Panc1 (cell line): ENCODE measurements at regions not wholly inside any gene's neighbourhood (a gene's known extent, or its start where the extent isn't known, plus 50 kb on each side); places are given as distances from the start of the nearest gene placed in this dataset.

Experiments
- ATAC-seq: fragments of 200-7000 bp; cut with Tn5 transposase; 2 replicates; pipeline ENCODE4 v1.9.1; 2020; ENCODE audit warnings: mild to moderate bottlenecking, moderate library complexity
- BruUV-seq: library from RNA; stranded (reverse); fragments of 400-500 nt; replicated peaks from 2 replicates; lab custom pipeline; 2021; lab: Mats Ljungman, UMichigan
- CTCF ChIA-PET: fragments of 300-600 bp; sonication (Branson Sonifier 250); formaldehyde crosslinking; loops from one replicate; lab custom pipeline; 2022; ENCODE audit warnings: antibody characterized with exemption; lab: Charles Lee
- POLR2A ChIA-PET: fragments of 300-600 bp; sonication (Branson Sonifier 250); formaldehyde crosslinking; loops from one replicate; lab custom pipeline; 2022; ENCODE audit warnings: antibody characterized with exemption; lab: Charles Lee
- DNase-seq: peaks from one replicate; pipeline ENCODE4 v3.0.0-alpha.2; 2010; ENCODE audit warnings: low read depth, low spot score
- H3K27ac ChIP-seq: 2 replicates; pipeline ENCODE4 v1.5.1; 2011; ENCODE audit warnings: mild to moderate bottlenecking, low read length, inconsistent platforms
- H3K27me3 ChIP-seq: fragments of 200-500 bp; sonication (Bioruptor generic); 2 replicates; pipeline ENCODE4 v1.6.0; 2014; ENCODE audit warnings: low read length, inconsistent platforms; ENCODE audit not compliant: control insufficient read depth, insufficient read depth
- H3K36me3 ChIP-seq: fragments of 200-500 bp; sonication (Bioruptor generic); 2 replicates; pipeline ENCODE4 v1.5.1; 2014; ENCODE audit warnings: inconsistent platforms, mild to moderate bottlenecking, low read length, moderate library complexity; ENCODE audit not compliant: control insufficient read depth, insufficient read depth
- H3K4me1 ChIP-seq: 2 replicates; pipeline ENCODE4 v1.5.1; 2011; ENCODE audit warnings: inconsistent platforms, mild to moderate bottlenecking, low read length, moderate library complexity; ENCODE audit not compliant: control insufficient read depth, insufficient read depth
- H3K4me3 ChIP-seq, 2 experiments: 2 replicates each; pipeline ENCODE4 v1.5.1; 2011 to 2012; ENCODE audit warnings: low read depth in 2 of 2, low read length in 2 of 2, mild to moderate bottlenecking in 2 of 2, inconsistent platforms in 1 of 2, moderate library complexity in 1 of 2
- H3K9me3 ChIP-seq: fragments of 200-500 bp; sonication (Bioruptor generic); 2 replicates; pipeline ENCODE4 v1.5.1; 2014; ENCODE audit warnings: low read depth, mild to moderate bottlenecking, inconsistent platforms, low read length, moderate library complexity; ENCODE audit not compliant: control insufficient read depth, insufficient read depth
- CTCF ChIP-seq: fragments of 450-650 bp; IDR thresholded peaks from 2 replicates; pipeline ENCODE4 v1.5.1; 2017; ENCODE audit warnings: mild to moderate bottlenecking
- POLR2AphosphoS5 ChIP-seq: IDR thresholded peaks from 2 replicates; pipeline ENCODE4 v1.6.1; 2012; ENCODE audit warnings: mild to moderate bottlenecking, low read depth, low read length, moderate library complexity
- REST ChIP-seq, 2 experiments: IDR thresholded peaks; 2 replicates each; pipeline ENCODE4 v1.6.1; 2011 to 2012; ENCODE audit warnings: low read depth in 2 of 2, control low read depth in 1 of 2, low read length in 1 of 2, mild to moderate bottlenecking in 1 of 2, moderate library complexity in 1 of 2; ENCODE audit not compliant: insufficient read depth in 1 of 2
- SIN3A ChIP-seq: IDR thresholded peaks from 2 replicates; pipeline ENCODE4 v1.6.1; 2012; ENCODE audit warnings: low read depth, mild to moderate bottlenecking, low read length, moderate library complexity, borderline replicate concordance; ENCODE audit not compliant: insufficient read depth
- TCF7L2 ChIP-seq: IDR thresholded peaks from 2 replicates; pipeline ENCODE4 v1.6.1; 2011; ENCODE audit warnings: mild to moderate bottlenecking, low read depth, low read length, inconsistent platforms
- in situ Hi-C: cut with HindIII; loops from 2 replicates; pipeline ENCODE4 v1.10.0; 2016; ENCODE audit warnings: low sequenced_read_pairs, low pct_unique_long_range_greater_than_20kb
- intact Hi-C: fragments of 100-400 bp; cut with micrococcal nuclease; formaldehyde crosslinking; loops from one replicate; pipeline ENCODE4 v1.10.0; 2022; ENCODE audit not compliant: unreplicated experiment

DNA sequence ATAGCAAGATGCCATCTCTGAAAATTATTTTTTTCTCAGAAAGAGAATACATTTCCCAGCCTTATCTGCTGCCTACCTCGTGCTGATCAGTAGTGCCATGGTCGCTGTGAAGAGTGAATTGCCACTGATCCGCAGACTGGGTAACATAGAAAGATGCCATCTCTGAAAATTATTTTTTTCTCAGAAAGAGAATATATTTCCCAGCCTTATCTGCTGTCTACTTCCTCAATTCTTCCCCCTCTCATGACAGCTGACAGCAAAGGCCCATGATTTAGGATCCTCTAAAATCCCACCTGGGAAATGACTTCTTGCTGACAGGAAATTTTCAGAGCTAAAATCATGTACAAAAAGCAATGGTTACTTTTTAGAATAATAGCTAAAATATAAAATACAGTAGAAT is 92.5 kb upstream of the AHR start:
- Histone ChIP-seq H3K36me3 (no peaks in the 10 kb centered on the region), H3K4me3 (no peak overlapping the region), H3K27ac (no peak overlapping the region), H3K27me3 (no peaks in the 10 kb centered on the region), H3K4me1 (no peaks in the 10 kb centered on the region), H3K9me3 (no peaks in the 10 kb centered on the region)
- in situ Hi-C loops, result no loop called here
- no peak for TF ChIP-seq SIN3A
- TF ChIP-seq POLR2AphosphoS5, result no peak
- TF ChIP-seq TCF7L2, result no peak
- TF ChIP-seq REST (IDR thresholded peaks at IDR 0.05; ENCODE audit: insufficient read depth in 1 of 2, low read depth in 2 of 2, low read length in 1 of 2), result no peak
- no peak for TF ChIP-seq CTCF
- POLR2A ChIA-PET, result interaction anchor here (0.6 kb wide), 1 partner anchor 11 kb away, joined by 3 read pairs; no protein-coding TSS in a partner anchor
- no TSS peak for BruUV-seq
- no peak for ATAC-seq
- intact Hi-C loops, result no loop called here
- no peak for DNase-seq
- CTCF ChIA-PET, result no interaction called here

DNA sequence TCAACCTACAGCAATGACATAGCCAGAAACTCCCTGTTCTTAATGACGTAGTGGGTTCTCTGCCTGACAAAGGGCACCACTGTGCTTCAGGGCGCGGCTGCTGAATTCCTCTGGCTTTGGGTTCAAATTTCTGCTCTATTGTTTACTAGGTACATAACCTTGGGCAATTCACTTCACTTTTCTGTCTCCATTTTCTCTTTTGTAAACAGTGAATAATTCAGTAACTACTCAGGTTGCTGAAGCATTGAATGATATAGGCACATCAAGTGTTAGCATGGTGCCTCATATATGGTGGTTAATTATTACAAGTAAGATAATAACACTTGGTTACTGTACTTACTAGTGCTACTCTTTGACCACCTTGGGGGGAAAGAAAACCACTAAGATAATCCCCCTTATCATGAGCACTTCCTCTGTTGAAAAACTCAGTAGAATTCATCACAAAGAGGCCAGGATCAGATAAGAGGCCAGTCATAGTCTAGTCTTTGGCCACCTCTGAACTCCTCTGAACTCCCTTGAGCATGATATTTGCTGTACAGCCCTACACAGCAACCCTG is 92.0 kb upstream of the AHR start:
- no peaks in the 10 kb centered on the region for H3K9me3 ChIP-seq
- H3K4me1 ChIP-seq, result no peaks in the 10 kb centered on the region
- no peak for TF ChIP-seq REST (IDR thresholded peaks at IDR 0.05; ENCODE audit: insufficient read depth in 1 of 2, low read depth in 2 of 2, low read length in 1 of 2)
- no peak for TF ChIP-seq TCF7L2
- TF ChIP-seq SIN3A, result no peak
- TF ChIP-seq POLR2AphosphoS5, result no peak
- TF ChIP-seq CTCF, result no peak
- H3K27ac ChIP-seq, result no peak overlapping the region
- no TSS peak for BruUV-seq
- DNase-seq, result no peak
- intact Hi-C loops, result no loop called here
- no peaks in the 10 kb centered on the region for H3K36me3 ChIP-seq
- ChIA-PET CTCF (no interaction called here), POLR2A (interaction anchor here (0.6 kb wide), 1 partner anchor 12 kb away, joined by 3 read pairs; no protein-coding TSS in a partner anchor)
- ATAC-seq, result peak; percentile 62
- in situ Hi-C loops, result no loop called here
- H3K4me3 ChIP-seq, result no peak overlapping the region
- H3K27me3 ChIP-seq, result no peaks in the 10 kb centered on the region
